ENCODE measurements at regions not wholly inside any gene's neighbourhood (a gene's known extent, or its start where the extent isn't known, plus 50 kb on each side); places are given as distances from the start of the nearest gene placed in this dataset.

DNA sequence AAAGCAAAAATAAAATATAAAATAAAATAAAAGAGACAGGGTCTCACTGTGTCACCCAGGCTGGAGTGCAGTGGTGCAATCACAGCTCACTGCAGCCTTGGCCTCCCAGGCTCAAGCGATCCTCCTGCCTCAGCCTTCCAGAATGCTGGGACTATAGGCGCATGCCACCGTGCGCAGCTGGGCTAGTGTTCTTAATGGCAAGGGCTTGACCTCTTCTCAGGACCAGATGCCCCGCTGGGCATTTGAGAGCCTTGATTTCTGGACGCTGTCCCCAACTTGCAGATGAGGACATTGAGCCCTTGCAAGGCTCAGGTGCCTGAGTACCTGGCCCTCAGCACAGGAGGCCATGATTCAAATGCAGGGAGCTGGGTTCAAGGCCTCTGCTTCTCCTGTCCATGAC lies 82.6 kb downstream of the DHCR7 start:
- no peak for DNase-seq (ENCODE audit: low read depth, low spot score)
- no peak for TF ChIP-seq YY1 (IDR thresholded peaks at IDR 0.05; ENCODE audit: insufficient read depth, insufficient read length)
- TF ChIP-seq SUZ12 (IDR thresholded peaks at IDR 0.05; ENCODE audit: extremely low read depth, insufficient read depth, insufficient read length): no peak
- TF ChIP-seq ZNF274 (IDR thresholded peaks at IDR 0.05; ENCODE audit: low read depth, low read length): no peak
- no peak overlapping the region for H3K4me3 ChIP-seq (ENCODE audit: insufficient read length, low read depth)
- H3K27me3 ChIP-seq (ENCODE audit: insufficient read depth, insufficient read length): no peaks in the 10 kb centered on the region
- H3K9ac ChIP-seq (ENCODE audit: insufficient read length, low read depth): no peak overlapping the region
- H3K36me3 ChIP-seq (ENCODE audit: insufficient read depth, insufficient read length, low read length): no peaks in the 10 kb centered on the region
- H3K9me3 ChIP-seq (ENCODE audit: insufficient read depth, low read length): peaks cover 5% of the 10 kb centered on the region; the same call in 1 of the 2 replicates
- no peaks in the 10 kb centered on the region for H3K4me1 ChIP-seq (ENCODE audit: insufficient read depth, insufficient read length)

DNA sequence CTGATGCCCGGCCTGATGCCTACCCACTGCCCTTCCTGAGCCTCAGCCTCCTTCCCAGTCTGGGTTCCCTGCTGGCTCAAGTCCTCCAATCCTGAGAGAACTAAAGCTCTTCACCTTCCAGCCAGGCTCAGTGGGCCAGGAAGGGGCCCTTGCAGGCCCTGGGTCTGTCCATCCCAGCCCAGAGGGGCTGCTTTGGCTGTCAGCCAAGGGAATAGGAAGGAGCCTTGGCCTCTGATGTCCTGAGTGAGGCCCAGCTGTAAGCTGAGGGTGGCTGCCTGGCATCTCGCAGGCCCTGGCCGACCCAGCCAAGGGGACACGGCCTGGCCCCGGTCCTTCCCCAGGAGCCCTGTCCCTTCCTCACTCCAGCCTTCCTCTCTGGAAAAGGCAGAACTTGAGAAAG lies 83.4 kb downstream of the DHCR7 start:
- no peak for DNase-seq (ENCODE audit: low read depth, low spot score)
- no peak overlapping the region for H3K4me3 ChIP-seq (ENCODE audit: insufficient read length, low read depth)
- H3K9ac ChIP-seq (ENCODE audit: insufficient read length, low read depth): no peak overlapping the region
- no peak for TF ChIP-seq SUZ12 (IDR thresholded peaks at IDR 0.05; ENCODE audit: extremely low read depth, insufficient read depth, insufficient read length)
- TF ChIP-seq ZNF274 (IDR thresholded peaks at IDR 0.05; ENCODE audit: low read depth, low read length): no peak
- peaks cover under 1% of the 10 kb centered on the region for H3K27me3 ChIP-seq (ENCODE audit: insufficient read depth, insufficient read length)
- no peaks in the 10 kb centered on the region for H3K36me3 ChIP-seq (ENCODE audit: insufficient read depth, insufficient read length, low read length)
- H3K4me1 ChIP-seq (ENCODE audit: insufficient read depth, insufficient read length): no peaks in the 10 kb centered on the region
- H3K9me3 ChIP-seq (ENCODE audit: insufficient read depth, low read length): peaks cover 5% of the 10 kb centered on the region; the same call in 1 of the 2 replicates

DNA sequence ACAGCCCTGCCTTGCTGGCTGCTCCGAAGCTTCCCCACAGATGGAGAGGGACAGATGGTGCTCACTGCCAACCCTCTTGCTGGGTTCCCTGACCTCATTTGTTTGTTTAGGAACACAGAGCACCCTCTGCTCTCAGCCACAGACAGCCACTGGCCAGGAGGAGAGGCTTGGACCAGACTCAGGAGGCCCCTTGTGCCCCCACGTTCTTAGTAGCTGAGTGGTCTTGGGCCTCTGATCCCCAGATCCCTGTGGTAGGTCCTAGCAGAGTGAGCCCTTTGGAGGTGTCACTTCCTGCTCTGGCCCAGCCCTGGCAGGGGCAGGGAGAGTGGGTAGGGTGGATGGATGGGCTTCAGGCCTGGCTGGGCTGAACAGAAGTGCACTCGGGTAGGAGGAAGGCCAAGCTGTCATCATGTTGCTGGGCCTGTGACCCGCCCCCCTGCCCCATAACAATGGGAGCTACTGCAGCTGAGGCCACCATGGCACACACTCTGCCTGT lies 84.0 kb downstream of the DHCR7 start:
- DNase-seq (ENCODE audit: low read depth, low spot score): no peak
- H3K9ac ChIP-seq (ENCODE audit: insufficient read length, low read depth): no peak overlapping the region
- no peak overlapping the region for H3K4me3 ChIP-seq (ENCODE audit: insufficient read length, low read depth)
- TF ChIP-seq YY1 (IDR thresholded peaks at IDR 0.05; ENCODE audit: insufficient read depth, insufficient read length) (no peak), ZNF274 (IDR thresholded peaks at IDR 0.05; ENCODE audit: low read depth, low read length) (no peak), SUZ12 (IDR thresholded peaks at IDR 0.05; ENCODE audit: extremely low read depth, insufficient read depth, insufficient read length) (no peak)
- no peaks in the 10 kb centered on the region for H3K4me1 ChIP-seq (ENCODE audit: insufficient read depth, insufficient read length)
- H3K36me3 ChIP-seq (ENCODE audit: insufficient read depth, insufficient read length, low read length): no peaks in the 10 kb centered on the region
- H3K9me3 ChIP-seq (ENCODE audit: insufficient read depth, low read length): peaks cover 5% of the 10 kb centered on the region; the same call in 1 of the 2 replicates
- H3K27me3 ChIP-seq (ENCODE audit: insufficient read depth, insufficient read length): peaks cover 6% of the 10 kb centered on the region

DNA sequence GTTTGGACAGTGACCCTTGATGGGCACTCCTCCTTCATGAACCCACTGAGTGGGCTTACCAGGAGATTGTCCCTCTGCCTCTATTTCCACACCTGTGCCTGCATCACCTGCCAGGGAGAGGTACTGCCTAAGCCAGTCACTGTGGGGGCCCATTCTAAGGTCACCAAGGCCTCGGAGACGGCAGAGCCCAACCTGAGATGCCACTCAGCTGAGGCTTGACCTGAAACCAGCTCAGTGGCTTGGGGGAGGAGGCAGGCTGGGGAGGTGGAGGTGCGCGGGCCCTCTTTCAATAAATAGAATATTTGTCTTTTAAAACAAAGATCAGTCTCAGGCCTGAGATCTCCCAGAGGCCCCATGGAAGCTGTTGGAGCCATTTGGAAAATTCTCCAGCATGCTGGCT lies 84.5 kb downstream of the DHCR7 start:
- peaks cover 5% of the 10 kb centered on the region; the same call in 1 of the 2 replicates for H3K9me3 ChIP-seq (ENCODE audit: insufficient read depth, low read length)
- H3K9ac ChIP-seq (ENCODE audit: insufficient read length, low read depth): no peak overlapping the region
- H3K4me3 ChIP-seq (ENCODE audit: insufficient read length, low read depth): no peak overlapping the region
- H3K4me1 ChIP-seq (ENCODE audit: insufficient read depth, insufficient read length): no peaks in the 10 kb centered on the region
- no peaks in the 10 kb centered on the region for H3K36me3 ChIP-seq (ENCODE audit: insufficient read depth, insufficient read length, low read length)
- no peak for DNase-seq (ENCODE audit: low read depth, low spot score)
- H3K27me3 ChIP-seq (ENCODE audit: insufficient read depth, insufficient read length): peaks cover 11% of the 10 kb centered on the region
- TF ChIP-seq YY1 (IDR thresholded peaks at IDR 0.05; ENCODE audit: insufficient read depth, insufficient read length) (no peak), SUZ12 (IDR thresholded peaks at IDR 0.05; ENCODE audit: extremely low read depth, insufficient read depth, insufficient read length) (no peak), ZNF274 (IDR thresholded peaks at IDR 0.05; ENCODE audit: low read depth, low read length) (no peak)

DNA sequence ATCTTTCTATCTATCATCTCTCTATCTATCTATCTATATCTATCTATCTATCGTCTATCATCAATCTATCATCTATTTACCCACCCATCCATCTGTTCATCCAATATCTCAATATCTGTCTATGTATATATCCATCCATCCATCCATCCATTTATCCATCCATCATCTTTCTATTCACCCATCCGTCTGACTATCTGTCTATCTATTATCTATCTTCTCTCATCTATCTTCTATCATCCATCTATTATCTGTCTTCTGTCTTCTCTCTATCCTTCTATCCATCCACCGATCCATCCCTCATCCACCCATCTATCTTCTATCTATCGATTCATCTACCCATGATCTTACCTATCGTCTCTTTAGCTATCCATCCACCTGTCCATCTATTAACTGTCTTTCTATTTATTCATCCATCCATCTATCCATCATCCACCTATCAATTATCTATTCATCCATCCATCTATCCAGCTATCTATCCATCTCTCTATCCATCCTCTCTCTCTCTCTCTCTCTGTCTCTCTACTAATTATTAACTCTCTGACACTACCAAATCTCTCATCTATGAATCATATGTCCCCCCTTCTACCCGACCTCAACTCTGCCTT lies 89.1 kb downstream of the DHCR7 start:
- Histone ChIP-seq H3K36me3 (ENCODE audit: insufficient read depth, insufficient read length, low read length) (no peaks in the 10 kb centered on the region), H3K4me1 (ENCODE audit: insufficient read depth, insufficient read length) (no peaks in the 10 kb centered on the region), H3K4me3 (ENCODE audit: insufficient read length, low read depth) (no peak overlapping the region), H3K9me3 (ENCODE audit: insufficient read depth, low read length) (peaks cover 5% of the 10 kb centered on the region; the same call in 1 of the 2 replicates), H3K9ac (ENCODE audit: insufficient read length, low read depth) (no peak overlapping the region), H3K27me3 (ENCODE audit: insufficient read depth, insufficient read length) (peaks cover 17% of the 10 kb centered on the region)
- no peak for DNase-seq (ENCODE audit: low read depth, low spot score)
- TF ChIP-seq SUZ12 (IDR thresholded peaks at IDR 0.05; ENCODE audit: extremely low read depth, insufficient read depth, insufficient read length): no peak
- TF ChIP-seq YY1 (IDR thresholded peaks at IDR 0.05; ENCODE audit: insufficient read depth, insufficient read length): no peak
- TF ChIP-seq ZNF274 (IDR thresholded peaks at IDR 0.05; ENCODE audit: low read depth, low read length): no peak

DNA sequence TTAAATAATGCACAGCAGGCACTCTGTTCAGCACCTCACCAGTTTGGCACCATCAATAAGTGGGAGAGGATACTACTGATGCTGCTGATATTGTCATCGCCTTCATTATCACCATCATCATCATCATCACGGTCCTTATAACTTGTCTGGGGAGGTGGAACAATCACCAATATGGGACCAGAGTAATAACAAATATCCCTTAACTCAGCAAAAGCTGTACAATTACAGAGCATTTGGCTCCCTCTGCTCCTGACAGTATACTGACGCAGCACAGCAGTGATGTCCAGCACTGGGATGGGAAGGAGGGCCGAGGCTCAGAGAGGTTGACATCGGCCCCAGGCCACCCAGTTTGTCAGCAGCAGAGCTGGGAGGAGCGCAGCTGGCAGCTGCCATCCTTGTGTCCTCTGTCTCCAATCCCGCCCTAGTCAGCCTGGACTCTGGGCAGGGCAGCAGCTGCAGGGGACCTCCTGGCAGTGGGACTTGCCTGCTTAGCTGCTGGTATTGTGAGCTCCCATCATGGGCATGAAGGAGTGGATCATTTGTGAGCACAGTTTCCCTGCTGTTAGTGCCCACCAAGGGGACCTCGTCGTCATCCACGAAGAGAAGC lies 90.0 kb downstream of the DHCR7 start:
- Histone ChIP-seq H3K9me3 (ENCODE audit: insufficient read depth, low read length) (peaks cover 5% of the 10 kb centered on the region; the same call in 1 of the 2 replicates), H3K27me3 (ENCODE audit: insufficient read depth, insufficient read length) (peaks cover 17% of the 10 kb centered on the region), H3K9ac (ENCODE audit: insufficient read length, low read depth) (no peak overlapping the region), H3K4me3 (ENCODE audit: insufficient read length, low read depth) (no peak overlapping the region), H3K36me3 (ENCODE audit: insufficient read depth, insufficient read length, low read length) (no peaks in the 10 kb centered on the region), H3K4me1 (ENCODE audit: insufficient read depth, insufficient read length) (no peaks in the 10 kb centered on the region)
- no peak for DNase-seq (ENCODE audit: low read depth, low spot score)
- TF ChIP-seq ZNF274 (IDR thresholded peaks at IDR 0.05; ENCODE audit: low read depth, low read length): no peak
- no peak for TF ChIP-seq YY1 (IDR thresholded peaks at IDR 0.05; ENCODE audit: insufficient read depth, insufficient read length)
- TF ChIP-seq SUZ12 (IDR thresholded peaks at IDR 0.05; ENCODE audit: extremely low read depth, insufficient read depth, insufficient read length): no peak

DNA sequence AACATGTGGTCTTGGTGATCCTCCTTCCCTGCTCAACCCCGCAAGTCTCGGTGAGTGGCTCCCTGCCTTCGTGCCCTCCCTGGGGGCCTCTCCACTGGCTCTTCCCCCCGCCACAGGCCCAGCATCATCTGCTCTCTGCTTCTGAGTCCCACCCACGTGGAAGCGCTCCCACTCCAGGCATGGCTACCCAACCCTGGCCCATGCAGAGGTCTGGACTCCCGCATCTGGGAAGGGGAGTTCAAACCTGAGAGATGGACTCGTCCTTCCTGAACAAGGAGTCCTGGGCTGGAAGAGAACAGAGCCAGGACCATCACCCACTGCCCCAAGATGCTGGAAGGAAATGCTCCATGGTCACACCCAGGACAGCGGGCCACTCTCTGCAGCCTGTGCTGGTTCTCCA lies 90.8 kb downstream of the DHCR7 start:
- no peak for DNase-seq (ENCODE audit: low read depth, low spot score)
- Histone ChIP-seq H3K4me1 (ENCODE audit: insufficient read depth, insufficient read length) (no peaks in the 10 kb centered on the region), H3K27me3 (ENCODE audit: insufficient read depth, insufficient read length) (peaks cover 21% of the 10 kb centered on the region)

More for the DNA sequence above, 90.8 kb downstream of the DHCR7 start:
- peaks cover 1% of the 10 kb centered on the region; the same call in 1 of the 2 replicates for H3K9me3 ChIP-seq (ENCODE audit: insufficient read depth, low read length)
- no peak overlapping the region for H3K4me3 ChIP-seq (ENCODE audit: insufficient read length, low read depth)
- TF ChIP-seq SUZ12 (IDR thresholded peaks at IDR 0.05; ENCODE audit: extremely low read depth, insufficient read depth, insufficient read length) (no peak), ZNF274 (IDR thresholded peaks at IDR 0.05; ENCODE audit: low read depth, low read length) (no peak), YY1 (IDR thresholded peaks at IDR 0.05; ENCODE audit: insufficient read depth, insufficient read length) (no peak)
- no peak overlapping the region for H3K9ac ChIP-seq (ENCODE audit: insufficient read length, low read depth)
- no peaks in the 10 kb centered on the region for H3K36me3 ChIP-seq (ENCODE audit: insufficient read depth, insufficient read length, low read length)

Data from NT2/D1 (cell line).